Panc1 (cell line): ENCODE measurements at regions not wholly inside any gene's neighbourhood (a gene's known extent, or its start where the extent isn't known, plus 50 kb on each side); places are given as distances from the start of the nearest gene placed in this dataset.

Experiments used
- CTCF ChIP-seq: fragments of 450-650 bp; IDR thresholded peaks from 2 replicates; pipeline ENCODE4 v1.5.1; 2017; ENCODE audit warnings: mild to moderate bottlenecking
- POLR2AphosphoS5 ChIP-seq: IDR thresholded peaks from 2 replicates; pipeline ENCODE4 v1.6.1; 2012; ENCODE audit warnings: mild to moderate bottlenecking, low read depth, low read length, moderate library complexity
- TCF7L2 ChIP-seq: IDR thresholded peaks from 2 replicates; pipeline ENCODE4 v1.6.1; 2011; ENCODE audit warnings: mild to moderate bottlenecking, low read depth, low read length, inconsistent platforms

GRCh38 chr7:41447450-41448042 lies 255.3 kb downstream of the INHBA start:
- no peak for TF ChIP-seq CTCF
- no peak for TF ChIP-seq POLR2AphosphoS5
- TF ChIP-seq TCF7L2 = no peak
